Daoy (cell line): ENCODE measurements at regions not wholly inside any gene's neighbourhood (a gene's known extent, or its start where the extent isn't known, plus 50 kb on each side); places are given as distances from the start of the nearest gene placed in this dataset.
"Not testable (repeated sequence)": the region's sequence is repeated elsewhere in the genome, so short reads cannot be mapped to it uniquely, and the experiment has no call there.

Source experiments
- DNase-seq: peaks from one replicate; pipeline ENCODE4 v3.0.0-alpha.2; 2015; ENCODE audit warnings: low read depth

- no peak for DNase-seq
Observed at GRCh38 chr17:59494757-59495368, 70.5 kb upstream of the DHX40 start.

GRCh38 chr17:59496178-59496577 lies 69.2 kb upstream of the DHX40 start:
- no peak for DNase-seq

- DNase-seq: no peak
Observed at GRCh38 chr17:59498530-59499307, 66.7 kb upstream of the DHX40 start.

- not testable (repeated sequence) for DNase-seq
Observed at GRCh38 chr17:59500086-59500655, 65.2 kb upstream of the DHX40 start.

- DNase-seq: no peak
Observed at GRCh38 chr17:59501690-59502089, 63.7 kb upstream of the DHX40 start.

- no peak for DNase-seq
Observed at GRCh38 chr17:59502800-59503199, 62.6 kb upstream of the DHX40 start.

GRCh38 chr17:59503500-59503899 lies 61.9 kb upstream of the DHX40 start:
- DNase-seq: no peak

- no peak for DNase-seq
Observed at GRCh38 chr17:59504821-59505220, 60.6 kb upstream of the DHX40 start.

- no peak for DNase-seq
Observed at GRCh38 chr17:59505610-59506276, 59.7 kb upstream of the DHX40 start.

GRCh38 chr17:59506894-59507726 lies 58.3 kb upstream of the DHX40 start:
- peak; percentile 16 for DNase-seq

GRCh38 chr17:59508999-59509625 lies 56.3 kb upstream of the DHX40 start:
- no peak for DNase-seq

- no peak for DNase-seq
Observed at GRCh38 chr17:59510611-59511010, 54.8 kb upstream of the DHX40 start.

- DNase-seq: no peak
Observed at GRCh38 chr17:59511726-59512125, 53.7 kb upstream of the DHX40 start.

GRCh38 chr17:59512844-59513385 lies 52.5 kb upstream of the DHX40 start:
- DNase-seq: no peak

GRCh38 chr17:59513934-59514841 lies 51.2 kb upstream of the DHX40 start:
- DNase-seq: peak; percentile 48
